AG09319 (cell line): ENCODE measurements at regions not wholly inside any gene's neighbourhood (a gene's known extent, or its start where the extent isn't known, plus 50 kb on each side); places are given as distances from the start of the nearest gene placed in this dataset.

ENCODE experiments used
- DNase-seq: peaks from one replicate; pipeline ENCODE4 v3.0.0-alpha.2; 2010; ENCODE audit warnings: low read depth; ENCODE audit errors: extremely low read depth
- CTCF ChIP-seq: IDR thresholded peaks from 2 replicates; pipeline ENCODE4 v1.5.1; 2011; ENCODE audit warnings: low read depth, mild to moderate bottlenecking, inconsistent platforms, low read length, moderate library complexity

- no peak for TF ChIP-seq CTCF
- no peak for DNase-seq
Observed at GRCh38 chr9:97766092-97766491, 69.0 kb upstream of the XPA start.

GRCh38 chr9:97766610-97767009 lies 69.5 kb upstream of the XPA start:
- no peak for TF ChIP-seq CTCF
- no peak for DNase-seq

- no peak for DNase-seq
- TF ChIP-seq CTCF, result no peak
Observed at GRCh38 chr9:97767891-97768290, 70.8 kb upstream of the XPA start.

- peak; percentile 27 for DNase-seq
- TF ChIP-seq CTCF, result no peak
Observed at GRCh38 chr9:97768746-97769145, 71.6 kb upstream of the XPA start.

GRCh38 chr9:97769208-97769607 lies 72.1 kb upstream of the XPA start:
- TF ChIP-seq CTCF, result no peak
- DNase-seq, result no peak

- DNase-seq, result no peak
- TF ChIP-seq CTCF, result no peak
Observed at GRCh38 chr9:97770808-97771372, 73.8 kb upstream of the XPA start.

GRCh38 chr9:97771641-97772040 lies 74.5 kb upstream of the XPA start:
- TF ChIP-seq CTCF, result no peak
- DNase-seq, result no peak
